Parathyroid adenoma (tissue), 2 donors: ENCODE measurements at regions not wholly inside any gene's neighbourhood (a gene's known extent, or its start where the extent isn't known, plus 50 kb on each side); places are given as distances from the start of the nearest gene placed in this dataset.

Experiments
- H2AFZ ChIP-seq: fragments of 300-600 bp; sonication (generic); one replicate; pipeline ENCODE4 v1.7.0; 2017; ENCODE audit warnings: antibody characterized with exemption, mild to moderate bottlenecking
- H3K27ac ChIP-seq: fragments of 300-600 bp; sonication (generic); one replicate; pipeline ENCODE4 v1.7.0; 2017
- H3K27me3 ChIP-seq: fragments of 300-600 bp; sonication (generic); one replicate; pipeline ENCODE4 v1.7.0; 2017; ENCODE audit warnings: low read length; ENCODE audit not compliant: control insufficient read depth, insufficient read depth
- H3K36me3 ChIP-seq: fragments of 300-600 bp; sonication (generic); one replicate; pipeline ENCODE4 v1.7.0; 2017; ENCODE audit warnings: low read length; ENCODE audit not compliant: control insufficient read depth, insufficient read depth
- H3K4me1 ChIP-seq: fragments of 300-600 bp; sonication (generic); one replicate; pipeline ENCODE4 v1.7.0; 2017; ENCODE audit warnings: control low read depth
- H3K4me2 ChIP-seq: fragments of 300-600 bp; sonication (generic); one replicate; pipeline ENCODE4 v1.7.0; 2017; ENCODE audit warnings: low read length
- H3K4me3 ChIP-seq: fragments of 300-600 bp; sonication (generic); one replicate; pipeline ENCODE4 v1.7.0; 2017; ENCODE audit warnings: low read depth, low read length
- H3K79me2 ChIP-seq: fragments of 300-600 bp; sonication (generic); one replicate; pipeline ENCODE4 v1.7.0; 2017; ENCODE audit warnings: control low read depth
- H3K9ac ChIP-seq: fragments of 300-600 bp; sonication (generic); one replicate; pipeline ENCODE4 v1.7.0; 2017; ENCODE audit warnings: mild to moderate bottlenecking
- H3K9me3 ChIP-seq: fragments of 300-600 bp; sonication (generic); one replicate; pipeline ENCODE4 v1.7.0; 2017; ENCODE audit warnings: low read length; ENCODE audit not compliant: control insufficient read depth
- CTCF ChIP-seq: fragments of 300-600 bp; sonication (generic); IDR thresholded peaks from one replicate; pipeline ENCODE4 v1.7.0; 2017; ENCODE audit warnings: antibody characterized with exemption, mild to moderate bottlenecking
- donor health status: primary hyperparathyroidism.

GRCh38 chr5:125970631-125971307, 452.4 kb upstream of the GRAMD2B start:
- no peaks in the 10 kb centered on the region for H3K4me1 ChIP-seq
- no peak overlapping the region for H3K9ac ChIP-seq
- H3K9me3 ChIP-seq: no peaks in the 10 kb centered on the region
- no peaks in the 10 kb centered on the region for H3K36me3 ChIP-seq
- TF ChIP-seq CTCF: no peak
- H3K79me2 ChIP-seq: no peaks in the 10 kb centered on the region
- no peak overlapping the region for H3K27ac ChIP-seq
- no peaks in the 10 kb centered on the region for H3K27me3 ChIP-seq
- H3K4me2 ChIP-seq: no peak overlapping the region
- no peak overlapping the region for H3K4me3 ChIP-seq
- no peak overlapping the region for H2AFZ ChIP-seq

DNA sequence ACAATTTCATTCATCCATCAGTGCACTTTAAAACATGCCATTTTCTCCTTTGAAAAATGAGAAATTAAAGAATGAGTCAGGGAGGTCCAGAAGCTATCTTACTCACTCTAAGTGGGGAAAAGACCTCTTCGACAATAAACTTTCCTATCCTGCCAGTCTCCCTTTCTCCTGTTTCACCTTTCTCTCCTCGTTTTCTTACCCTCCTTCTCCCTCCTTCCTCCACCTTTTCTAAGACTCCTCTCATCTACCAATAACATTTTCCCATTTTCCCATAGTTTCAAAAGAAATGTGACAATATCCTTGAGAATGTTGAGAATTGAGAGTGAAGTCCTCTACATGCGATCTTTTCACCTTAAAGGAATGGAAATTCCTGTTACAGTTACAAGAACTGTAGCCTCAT, 450.5 kb upstream of the GRAMD2B start:
- H3K9me3 ChIP-seq: no peaks in the 10 kb centered on the region
- no peak overlapping the region for H3K4me2 ChIP-seq
- no peak overlapping the region for H3K4me3 ChIP-seq
- no peak for TF ChIP-seq CTCF
- H3K27me3 ChIP-seq: no peaks in the 10 kb centered on the region
- no peak overlapping the region for H2AFZ ChIP-seq
- H3K79me2 ChIP-seq: no peaks in the 10 kb centered on the region
- H3K27ac ChIP-seq: no peak overlapping the region
- H3K36me3 ChIP-seq: no peaks in the 10 kb centered on the region
- H3K9ac ChIP-seq: no peak overlapping the region
- H3K4me1 ChIP-seq: no peaks in the 10 kb centered on the region

DNA sequence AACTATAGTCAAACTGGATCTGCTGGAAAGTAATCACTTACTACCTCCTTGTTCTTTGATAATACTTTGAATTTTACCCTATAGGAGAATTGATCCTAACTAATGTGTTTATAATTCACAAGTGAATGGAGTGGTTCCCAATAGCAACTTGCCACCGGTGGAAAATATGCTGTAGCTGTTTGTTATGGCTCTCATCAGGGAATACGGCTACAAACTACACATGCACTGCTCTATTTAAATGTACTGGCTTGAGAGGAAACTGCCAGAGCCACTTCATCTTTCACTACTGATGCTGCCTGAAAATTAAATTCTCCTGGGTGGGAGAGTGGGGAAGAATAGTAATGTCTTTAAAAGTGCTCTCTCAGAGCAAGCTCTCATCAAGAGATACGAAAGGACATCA, 448.5 kb upstream of the GRAMD2B start:
- Histone ChIP-seq H3K9ac (no peak overlapping the region), H3K4me1 (no peaks in the 10 kb centered on the region), H2AFZ (no peak overlapping the region), H3K4me2 (no peak overlapping the region), H3K36me3 (no peaks in the 10 kb centered on the region), H3K4me3 (no peak overlapping the region), H3K27me3 (no peaks in the 10 kb centered on the region), H3K27ac (no peak overlapping the region), H3K79me2 (no peaks in the 10 kb centered on the region), H3K9me3 (no peaks in the 10 kb centered on the region)
- no peak for TF ChIP-seq CTCF

DNA sequence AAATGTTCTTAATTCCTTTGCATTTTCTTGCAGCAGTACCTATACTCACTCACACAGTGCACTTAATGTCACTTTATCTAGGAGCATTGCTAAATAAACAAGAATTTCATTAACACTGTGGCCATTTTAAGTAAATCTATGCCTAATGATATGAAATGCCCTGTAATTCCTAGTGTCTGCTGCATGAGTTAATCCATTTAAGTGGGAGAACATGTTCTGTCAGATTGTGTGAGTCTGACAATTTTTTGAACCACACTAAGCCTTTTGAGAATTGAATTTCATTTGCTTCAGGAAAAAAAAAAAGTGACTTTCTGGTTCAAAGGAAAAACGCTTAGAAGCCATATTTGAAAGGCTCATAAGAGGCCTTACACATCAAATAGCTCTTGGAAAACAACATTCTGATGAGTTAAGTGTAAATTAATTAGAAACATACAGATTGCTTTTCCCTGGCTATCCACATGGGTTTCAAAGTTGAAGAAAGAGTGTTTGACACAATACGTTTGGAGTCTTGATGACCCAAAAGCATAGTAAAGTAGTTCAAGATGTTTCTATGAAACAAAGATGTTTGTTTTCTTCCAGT, 446.7 kb upstream of the GRAMD2B start:
- H3K27ac ChIP-seq: no peak overlapping the region
- no peak overlapping the region for H2AFZ ChIP-seq
- H3K9me3 ChIP-seq: no peaks in the 10 kb centered on the region
- no peak overlapping the region for H3K4me2 ChIP-seq
- H3K9ac ChIP-seq: no peak overlapping the region
- no peaks in the 10 kb centered on the region for H3K79me2 ChIP-seq
- no peak overlapping the region for H3K4me3 ChIP-seq
- no peaks in the 10 kb centered on the region for H3K27me3 ChIP-seq
- no peak for TF ChIP-seq CTCF
- H3K36me3 ChIP-seq: no peaks in the 10 kb centered on the region
- no peaks in the 10 kb centered on the region for H3K4me1 ChIP-seq

DNA sequence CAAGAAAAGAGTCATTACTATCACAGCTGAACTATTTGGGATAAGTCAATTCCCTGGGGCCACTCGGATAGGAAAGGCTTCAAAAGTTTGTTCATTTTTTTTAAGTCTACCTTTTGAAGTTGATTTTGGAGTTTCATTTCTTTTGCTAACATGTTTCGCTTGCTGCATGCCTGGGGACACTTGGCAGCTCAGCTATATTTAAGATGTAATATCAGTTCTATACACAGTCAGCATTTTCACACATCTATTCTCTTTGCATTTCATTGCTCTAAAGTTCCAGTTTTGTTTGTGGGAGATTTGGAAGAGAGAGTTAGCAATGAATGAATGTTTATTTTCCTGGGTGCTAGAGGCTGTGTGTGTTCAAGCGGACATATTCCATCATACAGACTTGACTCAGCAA, 445.2 kb upstream of the GRAMD2B start:
- H3K36me3 ChIP-seq: no peaks in the 10 kb centered on the region
- H3K27ac ChIP-seq: no peak overlapping the region
- H2AFZ ChIP-seq: no peak overlapping the region
- no peaks in the 10 kb centered on the region for H3K79me2 ChIP-seq
- H3K9ac ChIP-seq: no peak overlapping the region
- H3K9me3 ChIP-seq: no peaks in the 10 kb centered on the region
- no peaks in the 10 kb centered on the region for H3K4me1 ChIP-seq
- H3K4me2 ChIP-seq: no peak overlapping the region
- no peaks in the 10 kb centered on the region for H3K27me3 ChIP-seq
- no peak overlapping the region for H3K4me3 ChIP-seq
- no peak for TF ChIP-seq CTCF
